Femur (tissue), 1 donor: ENCODE measurements at regions not wholly inside any gene's neighbourhood (a gene's known extent, or its start where the extent isn't known, plus 50 kb on each side); places are given as distances from the start of the nearest gene placed in this dataset.

Source experiments
- DNase-seq: peaks from one replicate; pipeline ENCODE4 v3.0.0-alpha.2; 2017

DNA sequence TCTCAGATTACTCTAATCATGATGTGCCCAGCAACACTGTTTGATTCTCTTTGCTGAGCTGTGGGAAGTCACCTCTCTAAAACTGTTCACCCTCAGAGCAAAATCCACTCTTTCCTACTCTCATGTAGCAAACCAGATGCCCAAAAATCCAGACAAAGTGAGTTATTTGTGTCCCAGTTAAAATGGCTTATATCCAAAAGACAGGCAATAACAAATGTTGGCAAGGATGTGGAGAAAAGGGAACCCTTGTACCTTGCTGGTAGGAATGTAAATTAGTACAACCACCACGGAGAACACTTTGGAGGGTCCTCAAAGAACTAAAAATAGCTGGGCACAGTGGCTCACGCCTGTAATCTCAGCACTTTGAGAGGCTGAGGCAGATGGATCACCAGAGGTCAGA, 384.0 kb downstream of the HHIPL2 start:
- DNase-seq = no peak

DNA sequence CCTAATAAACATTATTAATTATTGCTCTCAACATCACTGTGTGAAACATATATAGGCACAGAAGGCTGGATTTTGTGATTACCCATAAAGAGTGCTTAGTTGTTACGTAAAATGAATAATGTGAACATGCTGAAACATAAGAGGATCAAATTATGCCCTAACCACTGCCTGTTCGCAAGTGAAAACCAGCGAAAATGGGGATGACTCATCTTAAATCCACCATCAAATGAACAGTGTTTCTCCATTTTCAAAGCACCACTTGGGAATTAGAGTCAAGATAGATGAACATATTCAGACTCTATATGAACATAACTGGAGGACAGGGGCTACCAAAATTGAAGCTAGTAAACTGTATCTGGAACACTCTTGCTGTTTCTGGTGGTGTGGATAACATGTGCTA, 386.2 kb downstream of the HHIPL2 start:
- no peak for DNase-seq

DNA sequence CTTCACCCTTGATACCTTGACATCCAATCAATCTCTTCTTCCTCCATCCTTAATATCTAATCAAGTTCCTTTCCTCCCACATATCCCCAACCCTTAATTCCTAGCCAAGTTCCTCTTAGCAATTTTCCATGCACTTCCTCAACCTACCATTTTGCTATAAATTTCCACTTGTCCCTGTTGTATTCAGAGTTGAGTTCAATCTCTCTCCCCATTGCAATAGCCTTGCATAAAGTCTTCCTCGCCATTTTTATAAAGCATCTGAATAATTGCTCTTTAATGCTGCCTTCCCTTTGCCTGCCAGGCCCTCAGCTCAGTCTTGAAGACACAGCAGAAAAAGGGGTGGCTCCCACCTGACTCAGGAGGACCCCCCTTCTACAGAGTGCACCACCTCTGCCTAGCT, 390.3 kb downstream of the HHIPL2 start:
- no peak for DNase-seq

DNA sequence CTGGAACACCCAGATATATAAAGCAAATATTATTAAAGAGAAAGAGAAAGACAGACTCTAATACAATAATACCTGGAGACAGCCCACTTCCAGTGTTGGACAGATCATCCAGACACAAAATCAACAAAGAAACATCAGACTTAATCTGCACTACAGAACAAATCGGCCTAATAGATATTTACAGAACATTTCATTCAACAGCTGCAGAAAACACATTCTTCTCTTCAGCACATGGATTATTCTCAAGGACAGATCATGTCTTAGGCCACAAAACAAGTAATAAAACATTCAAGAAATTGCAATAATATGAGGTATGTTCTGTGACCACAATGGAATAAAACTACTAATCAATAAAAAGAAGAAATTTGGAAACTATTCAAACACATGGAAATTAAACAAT, 398.3 kb upstream of the DUSP10 start:
- DNase-seq = no peak

DNA sequence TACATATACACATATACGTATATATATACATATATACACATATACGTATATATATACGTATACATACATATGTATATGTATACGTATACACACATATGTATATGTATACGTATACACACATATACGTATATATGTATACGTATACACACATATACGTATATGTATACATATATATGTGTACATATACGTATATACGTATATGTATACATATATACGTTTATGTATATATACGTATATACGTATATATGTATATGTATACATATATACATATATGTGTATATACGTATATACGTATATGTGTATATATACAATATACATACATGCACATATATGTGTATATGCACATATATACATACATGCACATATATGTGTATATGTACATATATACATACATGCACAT, 396.2 kb upstream of the DUSP10 start:
- no peak for DNase-seq

DNA sequence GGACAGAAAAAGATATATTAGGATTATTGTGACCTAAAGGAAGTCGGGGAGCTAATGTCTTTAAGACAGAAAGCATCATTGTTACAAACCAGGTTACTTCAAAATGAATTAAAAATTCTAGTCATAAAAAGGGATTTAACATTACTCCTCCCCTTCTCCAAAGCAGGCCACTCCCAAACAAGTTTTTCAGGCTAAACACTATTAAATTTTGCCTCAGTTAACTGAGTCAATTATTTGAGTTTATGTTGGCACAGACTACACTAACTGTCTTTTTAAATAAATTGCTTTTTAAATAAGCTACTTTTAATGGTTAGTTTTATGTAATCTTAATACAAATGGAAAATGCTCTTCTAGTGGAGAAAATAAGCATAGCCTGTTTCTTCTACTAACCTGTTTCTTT, 395.0 kb upstream of the DUSP10 start:
- DNase-seq = no peak

DNA sequence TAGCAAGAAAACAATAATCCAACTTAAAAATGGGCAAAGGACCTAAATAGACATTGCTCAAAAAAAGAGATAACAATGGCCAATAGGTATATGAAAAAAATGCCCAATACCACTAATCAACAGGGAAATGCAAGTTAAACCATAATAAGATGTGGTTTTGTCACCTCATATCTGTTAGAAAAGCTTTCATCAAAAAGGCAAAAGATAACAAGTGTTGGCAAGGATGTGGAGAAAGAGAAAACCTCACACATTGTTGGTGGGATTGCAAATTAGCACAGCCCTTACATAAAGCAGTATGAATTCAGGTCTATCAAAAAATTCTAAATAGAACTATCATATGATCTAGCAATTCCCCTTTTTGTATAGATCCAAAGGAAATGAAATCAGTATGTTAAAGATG, 387.2 kb upstream of the DUSP10 start:
- DNase-seq = no peak

DNA sequence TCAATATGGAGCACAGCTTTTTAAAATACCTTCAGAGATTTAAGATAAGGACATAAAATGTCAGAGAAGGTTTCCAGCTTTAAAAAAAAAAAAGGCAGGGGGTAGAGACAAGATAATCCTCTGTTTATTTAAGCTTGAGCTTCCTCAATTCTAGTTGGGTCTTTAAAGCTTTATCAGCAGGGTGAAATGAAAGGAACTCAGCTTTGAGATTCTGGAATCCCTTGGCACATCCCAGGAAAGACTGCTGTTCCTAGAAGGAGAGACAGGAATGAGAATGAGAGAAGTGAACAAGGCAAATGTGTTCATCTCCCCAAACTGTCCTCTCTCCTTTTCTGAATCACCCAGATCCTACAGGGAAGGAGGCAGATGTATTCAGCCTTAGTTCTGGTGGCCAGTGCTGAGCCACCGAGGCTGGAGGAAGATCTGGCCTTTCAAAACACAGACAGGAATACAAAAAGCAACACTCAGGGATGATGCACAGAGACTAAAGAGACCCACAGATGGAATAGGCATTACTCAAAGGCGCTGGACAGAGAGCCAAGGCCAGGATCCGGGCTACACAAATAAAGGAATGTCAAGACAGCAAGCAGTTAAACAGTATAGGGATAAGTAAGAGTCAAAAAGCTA, 385.8 kb upstream of the DUSP10 start:
- DNase-seq = no peak

DNA sequence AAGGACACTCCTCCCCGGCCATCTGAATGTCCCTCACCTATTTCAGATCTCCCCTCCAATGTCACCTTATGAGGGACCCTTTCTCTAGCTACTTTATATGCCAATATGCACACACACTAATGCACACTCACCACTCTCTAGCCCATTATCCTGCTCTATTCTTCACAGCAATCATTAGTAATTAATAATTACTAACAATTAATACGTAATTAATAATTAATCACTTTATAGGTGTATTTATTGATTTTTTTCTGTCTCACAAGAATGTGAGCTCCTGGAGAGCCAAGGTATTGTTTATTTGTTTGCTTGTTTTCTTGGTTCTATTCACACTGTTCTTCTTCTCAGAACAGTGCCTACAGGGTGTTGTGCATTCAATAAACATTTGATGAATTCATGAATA, 385.2 kb upstream of the DUSP10 start:
- no peak for DNase-seq

DNA sequence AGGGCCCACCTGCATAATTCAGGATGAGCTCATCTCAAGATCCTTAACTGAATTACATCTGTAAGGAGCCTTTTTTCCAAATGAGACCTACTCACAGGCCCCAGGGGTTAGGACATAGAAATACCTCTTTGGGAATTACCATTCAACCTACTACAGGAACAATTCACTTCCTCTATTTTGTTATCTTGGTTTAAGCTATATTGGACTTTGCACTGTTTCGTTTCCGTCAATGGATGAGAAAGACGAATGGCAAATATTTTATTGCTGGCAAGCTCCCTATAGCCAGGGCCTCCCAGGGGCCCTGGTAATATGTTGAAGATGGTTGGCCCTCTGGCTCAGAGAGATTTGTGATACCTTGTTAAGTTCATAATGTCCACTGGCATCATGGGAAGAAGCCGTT, 384.2 kb upstream of the DUSP10 start:
- DNase-seq = no peak

DNA sequence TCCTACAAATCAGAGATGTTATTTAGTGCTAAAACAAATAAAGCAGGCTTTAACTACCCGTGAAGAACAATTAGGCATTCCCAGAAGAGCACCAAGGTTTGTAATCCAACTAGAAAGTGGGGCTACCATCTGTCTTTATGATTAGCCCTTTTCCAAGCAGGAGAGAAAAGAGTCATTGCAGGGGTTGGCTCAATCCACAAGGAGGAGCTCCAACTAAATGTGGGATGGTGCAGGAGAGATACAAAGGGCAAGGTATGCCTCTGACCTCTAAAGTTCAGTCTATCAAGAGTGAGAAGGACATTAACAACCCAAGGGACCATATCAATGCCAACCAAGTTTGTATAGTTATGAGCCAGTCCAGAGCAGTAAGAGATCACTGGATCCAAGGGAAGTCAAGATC, 382.7 kb upstream of the DUSP10 start:
- no peak for DNase-seq

DNA sequence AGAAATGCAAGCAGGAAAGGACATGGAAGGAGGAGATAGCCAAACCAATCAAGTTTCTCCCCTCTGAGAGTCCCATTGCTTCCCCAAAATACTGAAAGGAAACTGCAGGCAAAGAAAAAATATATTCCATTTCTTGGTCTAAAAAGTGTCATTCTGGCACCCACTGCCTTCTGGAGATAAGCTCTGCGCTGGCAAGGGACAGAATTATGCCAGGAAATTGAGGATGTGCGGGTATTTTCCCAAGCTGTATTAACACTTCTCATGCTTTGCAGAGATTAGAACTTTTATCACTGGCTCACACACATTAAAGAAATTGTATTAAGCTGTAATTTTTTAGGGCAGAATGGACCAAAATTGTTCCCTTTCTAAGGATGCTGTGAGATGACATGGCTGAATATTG, 381.2 kb upstream of the DUSP10 start:
- no peak for DNase-seq

DNA sequence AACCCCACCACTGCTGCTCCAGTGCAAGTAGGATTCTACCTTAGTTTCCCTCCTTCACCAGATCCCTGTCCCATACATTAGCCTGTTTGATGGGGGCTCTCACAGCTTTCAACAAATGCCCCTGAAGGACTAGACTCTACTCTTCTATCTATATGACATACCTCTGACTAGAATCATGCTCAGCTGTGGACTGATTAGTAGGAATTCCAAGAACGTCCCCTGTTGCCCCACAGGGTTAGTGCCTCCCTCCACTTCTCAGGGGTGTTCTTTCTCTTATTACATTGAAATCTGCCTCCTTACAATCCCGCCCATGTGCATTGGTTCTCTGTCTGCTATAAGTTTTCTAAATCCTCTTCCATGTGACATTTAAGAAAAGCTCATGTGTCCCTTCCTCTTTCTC, 375.9 kb upstream of the DUSP10 start:
- DNase-seq = no peak

DNA sequence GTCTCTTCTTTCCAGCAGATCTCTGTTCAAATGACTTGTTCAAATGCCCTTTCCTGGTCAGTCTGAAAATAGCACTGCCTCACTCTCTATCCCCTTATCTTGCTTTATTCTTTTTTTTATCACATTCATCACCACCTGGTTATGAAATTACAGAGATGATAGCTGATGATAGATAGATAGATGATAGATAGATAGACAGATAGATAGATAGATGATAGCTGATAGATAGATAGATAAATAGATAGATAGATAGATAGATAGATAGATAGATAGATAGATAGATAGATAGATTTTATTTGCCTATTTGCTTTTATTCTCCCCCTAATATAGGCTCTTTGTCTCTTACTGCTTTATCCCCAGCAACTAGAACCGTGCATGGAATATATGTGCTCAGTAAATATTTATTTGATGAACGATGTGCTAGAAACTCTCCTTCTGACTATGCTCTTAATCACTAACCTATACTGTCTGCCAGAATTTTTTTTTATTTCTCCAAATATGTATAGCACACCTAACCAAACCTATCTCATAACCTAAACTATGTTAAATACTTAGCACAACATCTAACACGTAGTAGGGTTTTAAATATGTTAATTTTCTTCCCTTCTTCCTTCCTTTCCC, 372.8 kb upstream of the DUSP10 start:
- no peak for DNase-seq

DNA sequence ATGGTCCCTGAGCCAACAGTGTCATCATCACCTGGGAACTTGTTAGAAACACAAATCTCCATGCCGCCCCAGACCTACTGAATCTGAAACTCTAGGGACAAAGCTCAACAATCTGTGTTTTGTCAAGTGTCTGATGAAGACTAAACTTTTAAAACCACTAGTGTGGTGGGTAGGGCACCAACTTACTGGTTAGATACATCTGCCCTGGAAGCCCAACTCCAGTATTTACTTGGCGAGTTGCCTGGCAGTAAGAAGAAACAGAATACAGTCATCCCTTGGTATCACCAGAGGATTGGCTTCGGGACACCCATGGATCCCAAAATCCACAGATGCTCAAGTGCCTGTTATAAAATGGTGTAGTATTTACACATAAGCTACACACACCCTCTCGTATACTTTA, 367.9 kb upstream of the DUSP10 start:
- no peak for DNase-seq

DNA sequence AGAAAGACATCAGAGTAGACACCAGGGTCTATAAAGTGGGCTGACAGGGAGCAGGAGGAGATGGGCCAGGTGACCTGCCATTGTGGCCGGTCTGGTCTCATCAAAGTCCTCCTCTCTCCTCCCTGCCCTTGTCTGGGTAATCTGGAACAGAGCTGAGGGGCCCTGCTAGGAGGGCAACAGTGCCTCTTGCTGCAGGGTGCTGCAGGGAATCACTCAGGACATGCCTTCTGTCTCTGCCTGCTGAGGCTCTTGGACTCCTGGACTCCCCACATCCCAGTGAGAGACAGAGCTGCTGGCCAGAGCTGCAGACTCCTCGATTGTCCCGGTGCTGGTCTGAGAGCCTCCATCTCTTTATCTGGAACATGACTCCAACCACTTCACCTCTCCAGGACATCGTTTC, 366.1 kb upstream of the DUSP10 start:
- no peak for DNase-seq

DNA sequence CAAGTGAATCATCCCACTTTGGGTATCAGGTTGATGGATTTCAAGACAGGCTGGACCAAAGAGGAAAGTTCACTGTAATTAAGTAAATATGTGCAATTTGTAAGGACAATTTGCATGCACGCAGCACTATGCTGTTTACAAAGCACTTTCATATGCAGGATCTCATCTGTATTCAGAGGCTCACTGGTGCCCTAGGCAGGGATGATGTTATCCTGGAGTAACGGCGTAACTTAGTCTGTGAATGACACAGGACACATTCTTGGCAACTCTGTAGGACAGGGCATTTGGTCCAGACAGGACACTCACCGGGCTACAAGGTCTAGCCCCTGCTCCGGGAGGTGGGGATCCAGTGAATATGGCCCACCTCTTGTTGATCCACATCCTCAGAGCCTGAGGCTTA, 365.4 kb upstream of the DUSP10 start:
- DNase-seq = no peak

DNA sequence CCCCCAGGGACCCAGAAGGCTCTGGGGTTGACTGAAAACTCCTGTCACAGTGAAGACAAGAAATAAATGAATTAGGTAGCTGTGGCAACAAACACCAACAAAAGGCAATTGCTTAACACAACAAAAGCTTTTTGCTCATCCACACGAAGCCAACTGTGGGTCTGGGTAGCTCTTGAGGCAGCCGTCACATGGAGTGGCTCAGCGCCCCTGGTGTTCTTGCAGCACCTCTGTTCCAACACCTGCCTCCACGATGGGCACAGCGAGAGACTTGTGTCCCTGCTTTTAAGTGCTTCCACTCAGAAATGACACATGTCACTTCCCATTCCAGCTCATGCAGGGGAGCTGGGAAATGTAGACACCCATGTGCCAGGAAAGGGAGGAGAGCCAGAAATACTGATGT, 364.5 kb upstream of the DUSP10 start:
- DNase-seq = no peak

DNA sequence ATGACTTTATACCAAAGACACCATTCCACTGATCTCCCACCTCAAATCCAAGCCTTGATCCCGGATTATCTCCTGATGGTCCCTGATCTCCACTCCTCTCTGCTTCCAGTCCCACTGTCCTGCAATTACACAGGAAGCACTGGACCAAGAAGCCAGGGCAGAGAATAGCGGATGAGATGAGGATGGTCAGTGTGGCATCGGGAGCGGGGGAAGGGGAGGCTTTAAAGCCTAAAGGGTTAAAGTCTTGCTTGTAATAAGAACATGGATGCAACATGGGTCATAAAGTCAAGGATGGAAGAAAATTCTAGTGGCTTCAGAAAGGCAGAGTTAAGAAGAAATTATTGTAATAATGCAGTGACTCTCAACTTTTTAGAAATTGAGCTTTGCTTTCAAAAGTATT, 364.0 kb upstream of the DUSP10 start:
- DNase-seq = no peak

DNA sequence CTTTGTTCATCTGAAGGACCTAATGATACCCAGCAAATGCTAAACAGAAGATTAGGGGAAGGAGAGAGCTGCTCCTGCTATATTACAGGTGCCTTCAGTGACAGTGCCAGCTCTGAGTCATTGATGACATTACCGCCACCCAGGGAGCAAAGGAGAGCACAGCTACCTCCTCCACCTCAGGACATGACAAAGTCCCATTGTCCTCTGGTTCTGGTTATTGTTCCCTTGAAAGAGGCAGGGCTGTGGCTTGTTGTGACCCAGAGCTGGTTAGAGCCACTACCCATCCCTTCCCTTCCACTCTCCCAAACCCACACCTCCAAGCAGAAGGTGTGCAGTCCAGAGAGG, 363.5 kb upstream of the DUSP10 start:
- DNase-seq = no peak

DNA sequence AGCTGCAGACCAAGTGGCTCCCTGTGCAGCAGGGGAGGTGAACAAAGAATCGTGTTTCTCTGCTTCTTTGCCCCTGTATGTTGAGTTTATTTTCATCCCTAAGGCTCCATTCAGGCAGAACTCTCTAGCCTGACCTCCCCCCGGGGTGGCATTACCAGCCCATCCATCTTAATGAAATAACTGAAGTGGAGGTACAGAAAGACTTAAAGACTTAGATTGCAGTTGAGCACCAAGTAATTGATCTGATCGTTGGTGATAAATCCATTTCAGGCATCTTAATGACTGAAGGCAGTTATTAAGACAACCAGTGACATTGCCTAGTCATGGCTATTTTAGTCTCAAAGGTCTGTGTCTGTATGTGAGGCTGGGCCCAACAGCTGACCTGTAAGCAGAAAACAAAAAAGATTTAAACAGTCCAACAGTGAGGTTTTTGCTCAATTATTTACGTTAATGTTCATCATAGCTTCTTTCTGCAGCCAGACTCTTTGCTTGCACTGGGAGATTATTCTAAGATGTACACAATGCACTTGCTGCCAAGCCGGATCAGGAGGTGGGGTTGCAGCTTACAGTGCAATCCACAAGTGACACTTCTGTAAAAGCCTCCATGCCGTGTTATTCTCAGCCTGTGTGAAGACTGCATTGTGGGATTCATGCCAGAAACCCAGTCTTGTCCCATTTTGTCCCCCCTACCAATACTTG, 363.0 kb upstream of the DUSP10 start:
- no peak for DNase-seq

DNA sequence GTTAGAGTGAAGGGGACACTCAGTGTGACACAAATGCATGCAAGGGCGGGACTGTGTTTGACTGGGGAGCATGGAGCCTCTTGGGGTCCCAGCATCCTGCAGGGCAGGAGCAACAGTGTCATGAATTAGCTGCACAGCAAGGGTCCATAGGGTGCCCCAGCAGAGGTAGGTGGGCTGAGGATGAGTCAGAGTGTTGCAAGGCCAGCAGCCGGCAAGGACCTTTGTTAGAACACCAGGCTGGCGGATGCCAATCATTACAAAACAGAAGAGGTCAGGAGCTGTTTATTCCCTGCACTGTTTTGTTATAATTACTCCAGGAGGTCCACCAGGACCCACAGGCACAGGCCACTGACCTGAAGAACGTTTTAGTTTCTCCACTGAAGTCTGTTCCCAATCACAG, 362.2 kb upstream of the DUSP10 start:
- no peak for DNase-seq

DNA sequence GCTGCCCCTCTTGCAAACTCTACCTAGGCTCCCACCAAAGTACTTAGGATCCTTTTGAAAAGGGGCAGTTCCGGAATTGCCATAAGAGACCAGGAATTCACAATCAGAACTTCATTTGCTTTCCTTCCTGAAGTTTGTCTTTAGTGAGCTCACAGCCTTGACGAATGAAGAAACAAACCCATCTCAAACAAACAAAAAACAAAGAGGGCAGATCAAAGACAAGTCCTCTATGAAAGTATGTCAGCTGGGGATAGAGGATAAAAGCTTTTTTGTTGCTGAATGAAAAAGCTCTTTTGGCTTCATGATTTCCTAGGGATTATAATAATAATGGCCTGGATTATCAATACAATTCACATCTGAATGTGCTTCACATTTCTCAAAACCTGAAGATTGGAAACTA, 357.9 kb upstream of the DUSP10 start:
- no peak for DNase-seq

DNA sequence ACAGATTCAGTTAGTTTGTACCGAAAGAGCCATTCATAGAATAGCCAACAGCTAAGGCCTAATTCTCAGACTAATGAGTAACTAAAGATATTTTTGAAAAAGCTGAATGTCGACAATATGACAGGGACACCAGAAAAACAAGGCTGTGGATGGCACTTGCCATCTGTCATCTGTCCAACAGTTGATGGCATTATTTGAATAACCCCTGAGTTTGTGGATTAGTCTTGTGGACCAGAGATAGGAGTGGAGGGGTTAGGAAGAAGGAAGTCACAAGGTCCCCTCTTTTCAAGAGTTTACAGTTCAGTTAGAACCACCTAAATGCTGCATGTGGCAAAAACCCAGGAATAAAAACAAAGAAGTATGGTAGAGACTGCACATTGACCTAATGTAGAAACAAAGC, 356.5 kb upstream of the DUSP10 start:
- no peak for DNase-seq

DNA sequence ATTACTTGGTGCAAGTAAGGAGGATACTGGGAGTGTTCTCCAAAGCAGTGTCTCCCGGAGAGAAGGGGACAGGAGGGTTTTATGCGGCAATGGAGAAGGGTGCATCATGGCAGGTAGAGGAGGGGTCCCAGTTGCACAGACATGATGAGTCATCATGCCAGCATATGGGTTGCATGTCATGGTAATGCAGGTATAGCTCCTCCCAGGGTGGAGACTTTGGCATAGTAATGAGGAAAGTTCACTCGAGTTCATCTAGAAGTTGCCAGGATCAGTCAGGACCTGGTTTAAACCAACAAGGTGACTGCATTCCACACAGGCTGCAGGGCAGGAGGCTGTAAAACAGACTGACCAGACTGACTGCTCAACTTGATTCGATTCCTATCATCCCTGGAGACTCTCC, 355.7 kb upstream of the DUSP10 start:
- no peak for DNase-seq
